NCI-H524 (cell line): ENCODE measurements at regions not wholly inside any gene's neighbourhood (a gene's known extent, or its start where the extent isn't known, plus 50 kb on each side); places are given as distances from the start of the nearest gene placed in this dataset.
"Not testable (repeated sequence)": the region's sequence is repeated elsewhere in the genome, so short reads cannot be mapped to it uniquely, and the experiment has no call there.

Experiments
- DNase-seq, 2 experiments: peaks; one replicate each; lab custom pipeline; 2025; lab: John Stamatoyannopoulos, UW

DNA sequence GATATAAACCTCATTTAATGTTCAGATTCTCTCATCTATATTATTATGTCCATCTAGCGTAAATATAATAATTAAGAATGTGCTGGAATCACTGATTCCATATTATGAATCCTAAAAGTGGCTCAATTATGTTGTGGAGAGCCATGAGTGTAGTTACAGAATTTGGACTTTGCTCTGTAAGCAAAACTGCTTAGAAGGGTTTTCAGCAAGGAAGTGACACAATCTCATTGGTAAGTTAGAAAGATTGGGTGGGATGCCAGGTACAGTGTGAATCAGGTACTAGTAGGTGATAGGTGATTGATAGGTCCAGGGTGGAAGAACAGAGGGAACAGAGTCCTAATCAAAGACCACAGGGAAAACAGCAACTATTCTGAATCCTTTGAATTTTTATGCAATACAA, 74.9 kb upstream of the ABLIM1 start:
- no peak for DNase-seq

DNA sequence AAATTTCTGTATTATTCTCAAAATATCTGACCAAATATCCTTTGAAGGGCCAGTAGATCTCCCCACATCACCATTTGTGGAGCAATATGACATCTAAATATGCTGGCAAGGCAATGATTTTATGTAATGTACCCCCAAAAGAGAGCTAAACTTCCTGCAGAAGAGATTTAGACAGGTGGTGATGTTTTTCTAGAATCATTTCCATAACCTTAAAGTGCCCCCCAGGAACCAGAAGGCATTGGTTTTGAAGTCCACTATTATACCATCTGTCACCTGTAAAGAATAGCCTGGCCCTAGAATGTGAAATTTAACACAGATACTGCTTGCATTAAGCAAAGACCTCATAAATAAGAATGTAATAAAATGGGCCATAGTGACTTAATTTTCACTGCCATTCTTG, 77.9 kb upstream of the ABLIM1 start:
- DNase-seq = peak in 1 of 2 experiments; percentile 33

DNA sequence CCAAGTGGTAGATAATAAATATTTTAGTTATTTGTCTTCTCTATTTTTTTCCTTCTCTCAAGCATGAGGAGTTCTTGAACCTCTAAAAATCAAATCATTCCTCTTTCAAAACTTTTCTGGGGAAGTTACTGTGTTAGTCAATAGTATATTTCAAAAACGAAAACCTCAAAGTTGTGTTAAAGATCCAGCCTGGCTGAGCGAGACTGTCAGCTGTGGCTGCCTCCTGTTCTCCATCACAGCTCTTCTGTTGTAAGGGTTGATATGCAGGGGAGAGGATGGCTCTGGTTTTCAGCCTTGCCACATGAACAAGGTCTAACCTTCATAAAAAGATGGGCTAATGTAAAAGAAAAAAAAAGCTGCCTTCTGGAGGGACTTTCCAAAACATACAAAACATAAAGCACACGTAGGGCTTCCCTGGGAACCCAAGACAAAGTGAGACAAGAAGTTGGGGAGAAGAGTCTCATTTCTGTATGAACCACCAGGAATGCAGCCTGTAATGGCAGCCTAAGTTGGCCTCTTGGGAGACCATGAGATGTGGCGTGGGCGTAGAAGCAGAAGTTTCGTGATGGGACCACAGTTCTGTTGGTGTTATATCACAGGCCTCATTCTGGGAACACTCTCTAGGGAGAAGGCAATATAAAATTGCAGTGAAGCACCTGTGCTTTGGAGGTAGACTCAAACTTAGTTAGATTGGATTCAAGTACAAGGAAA, 77.9 kb upstream of the FHIP2A start:
- DNase-seq = no peak

DNA sequence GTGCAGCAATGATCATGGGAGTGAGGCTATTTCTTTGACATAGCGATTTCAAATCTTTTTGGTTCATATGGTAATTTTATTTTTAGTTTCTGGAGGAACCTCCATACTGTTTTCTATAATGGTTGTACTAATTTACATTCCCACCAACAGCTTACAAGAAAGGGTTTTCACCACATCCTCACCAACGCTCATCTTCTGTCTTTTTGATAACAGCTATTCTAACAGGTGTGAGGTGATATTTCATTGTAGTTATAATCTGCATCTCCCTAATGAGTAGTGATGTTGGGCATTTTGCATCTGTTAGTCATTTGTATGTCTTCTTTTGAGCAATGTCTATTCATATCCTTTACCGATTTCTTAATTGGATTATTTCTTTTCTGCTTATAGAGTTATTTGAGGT, 75.0 kb upstream of the FHIP2A start:
- no peak for DNase-seq

DNA sequence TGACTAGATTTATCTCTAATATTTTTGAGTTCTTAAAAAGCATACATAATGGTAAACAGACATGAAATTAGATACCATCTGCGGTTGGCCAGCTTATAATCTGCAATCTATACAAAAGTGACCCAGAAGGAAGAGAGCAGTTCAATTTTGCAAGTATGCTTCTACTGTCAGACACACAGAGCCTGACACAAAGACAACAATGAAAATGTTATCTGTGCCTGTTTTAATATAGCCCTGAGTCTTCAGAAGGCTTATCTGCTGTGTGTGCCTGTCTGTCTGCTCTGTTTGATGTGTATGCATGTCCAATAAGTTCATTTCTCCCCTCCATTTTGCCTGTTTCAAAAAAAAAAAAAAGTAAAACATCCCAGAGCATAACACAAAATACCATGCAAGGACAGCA, 73.3 kb upstream of the FHIP2A start:
- DNase-seq = no peak

DNA sequence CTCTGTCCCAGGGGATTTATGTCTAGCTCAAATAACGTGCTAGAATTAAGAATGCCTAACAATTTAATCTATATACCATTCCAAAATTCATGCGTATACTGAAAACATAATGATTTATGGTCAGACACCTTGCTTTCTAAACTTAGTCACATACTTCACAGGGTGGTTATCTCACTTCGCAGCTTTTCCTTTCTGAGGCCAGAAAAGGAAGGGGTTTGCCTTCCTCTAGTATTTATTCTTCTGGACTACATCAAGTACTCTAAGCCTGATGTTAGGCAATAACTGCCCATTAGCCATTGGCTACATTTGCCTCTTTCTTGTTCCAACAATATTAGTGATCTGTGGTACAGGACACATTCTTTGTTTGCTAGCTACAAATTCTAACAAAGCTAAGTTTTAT, 72.6 kb upstream of the FHIP2A start:
- no peak for DNase-seq

DNA sequence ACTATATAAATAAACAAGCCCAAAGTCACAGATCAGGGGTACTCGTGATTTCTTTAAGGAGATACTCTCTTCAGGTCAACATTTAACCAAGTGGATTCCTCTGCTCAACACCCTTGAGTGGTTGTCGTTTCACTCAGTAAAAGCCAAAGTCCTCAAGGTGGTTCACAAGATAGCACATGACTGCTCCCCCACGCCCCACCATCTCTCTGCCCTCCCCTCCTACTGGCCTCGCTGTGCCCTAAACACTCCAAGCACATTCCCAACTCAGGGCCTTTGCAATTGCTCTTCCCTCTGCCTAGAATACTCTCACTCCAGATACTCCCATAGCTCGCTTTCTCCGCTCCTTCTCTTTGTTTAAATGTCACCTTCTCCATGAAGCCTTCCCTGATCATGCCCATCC, 72.1 kb upstream of the FHIP2A start:
- DNase-seq = no peak

DNA sequence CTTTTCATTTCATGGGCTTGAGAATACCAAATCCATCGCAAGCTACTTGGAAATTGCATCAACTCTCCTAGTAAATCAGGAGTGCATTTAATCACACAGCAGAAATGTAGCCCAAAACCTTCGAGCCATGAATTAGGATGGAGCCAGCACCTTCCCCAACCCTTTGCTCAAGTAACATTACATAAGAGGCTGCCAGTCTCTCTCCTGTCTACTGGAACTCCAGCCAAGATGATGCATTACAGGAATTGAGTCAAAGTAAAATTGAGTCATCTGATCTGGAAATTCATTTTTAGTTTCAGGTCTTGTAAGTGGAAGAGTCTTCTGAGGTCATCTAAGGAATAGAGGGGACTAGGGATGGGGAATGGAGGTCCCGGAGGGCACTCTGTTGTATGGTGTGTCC, 69.7 kb upstream of the FHIP2A start:
- DNase-seq = no peak

DNA sequence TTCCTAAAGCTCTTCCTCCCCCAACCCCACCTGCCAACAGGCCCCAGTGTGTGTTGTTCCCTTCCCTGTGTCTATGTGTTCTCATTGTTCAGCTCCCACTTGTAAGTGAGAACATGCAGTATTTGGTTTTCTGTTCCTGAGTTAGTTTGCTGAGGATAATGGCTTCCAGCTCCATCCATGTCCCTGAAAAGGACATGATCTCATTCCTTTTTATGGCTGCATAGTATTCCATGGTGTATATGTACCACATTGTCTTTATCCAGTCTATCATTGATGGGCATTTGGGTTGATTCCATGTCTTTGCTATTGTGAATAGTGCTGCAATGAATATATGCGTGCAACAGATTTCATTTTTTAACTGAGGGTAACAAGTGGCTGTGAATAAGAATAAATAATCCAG, 69.0 kb upstream of the FHIP2A start:
- not testable (repeated sequence) for DNase-seq

DNA sequence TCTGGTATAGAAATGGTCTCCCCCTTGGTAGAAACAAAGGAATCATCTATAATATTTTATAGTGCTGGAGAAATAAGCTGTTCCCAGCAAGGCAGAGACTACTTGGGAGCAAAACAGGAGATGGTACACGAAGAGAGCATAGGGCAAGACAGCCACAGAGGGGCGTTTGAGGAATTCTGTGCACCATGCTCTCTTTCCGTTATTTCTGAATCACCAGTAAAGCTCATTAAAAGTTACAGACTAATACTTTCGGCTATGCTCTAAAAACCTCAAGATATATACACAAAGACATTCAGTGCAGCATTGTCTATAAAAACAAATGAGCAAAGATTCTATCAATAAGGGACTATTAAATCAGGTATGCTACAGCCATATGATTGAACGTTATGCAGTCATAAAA, 68.5 kb upstream of the FHIP2A start:
- no peak for DNase-seq

DNA sequence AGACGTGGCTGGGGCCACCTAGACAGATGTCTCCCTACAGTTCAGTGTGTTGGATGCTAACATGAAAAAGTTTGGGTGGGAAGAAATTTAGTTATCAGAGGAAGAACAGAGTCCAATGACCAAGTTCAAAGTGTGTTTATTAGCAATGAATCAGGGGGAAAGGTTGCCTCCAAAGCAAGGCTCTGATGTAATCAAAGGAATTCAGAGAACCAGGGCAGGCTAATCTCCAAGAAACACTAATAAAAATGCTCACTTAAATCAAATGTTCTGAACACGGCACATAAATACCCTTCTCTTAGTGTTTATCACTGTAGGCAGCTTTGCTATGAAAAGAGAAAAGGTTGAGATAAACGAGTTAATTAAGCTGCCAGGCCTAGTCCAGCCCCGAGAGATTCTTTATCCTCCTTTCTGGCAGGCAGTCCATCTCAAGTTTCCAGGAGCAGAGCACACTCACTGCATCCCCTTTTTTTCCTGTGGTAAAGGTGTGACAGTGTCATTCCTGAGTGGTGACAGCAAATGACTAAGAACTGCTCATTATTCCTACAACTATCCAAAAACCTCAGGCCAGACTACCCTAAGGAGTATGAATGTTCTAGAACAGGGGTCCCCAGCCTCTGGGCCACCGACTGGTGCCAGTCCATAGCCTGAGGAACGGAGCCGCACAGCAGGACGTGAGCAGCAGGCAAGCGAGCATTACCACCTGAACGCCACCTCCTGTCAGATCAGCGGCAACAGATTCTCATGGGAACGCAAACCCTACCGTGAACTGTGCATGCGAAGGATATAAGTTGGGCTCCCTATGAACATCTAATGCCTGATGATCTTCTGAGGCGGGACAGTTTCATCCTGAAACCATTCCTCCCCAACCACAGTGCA, 66.9 kb upstream of the FHIP2A start:
- DNase-seq = no peak

DNA sequence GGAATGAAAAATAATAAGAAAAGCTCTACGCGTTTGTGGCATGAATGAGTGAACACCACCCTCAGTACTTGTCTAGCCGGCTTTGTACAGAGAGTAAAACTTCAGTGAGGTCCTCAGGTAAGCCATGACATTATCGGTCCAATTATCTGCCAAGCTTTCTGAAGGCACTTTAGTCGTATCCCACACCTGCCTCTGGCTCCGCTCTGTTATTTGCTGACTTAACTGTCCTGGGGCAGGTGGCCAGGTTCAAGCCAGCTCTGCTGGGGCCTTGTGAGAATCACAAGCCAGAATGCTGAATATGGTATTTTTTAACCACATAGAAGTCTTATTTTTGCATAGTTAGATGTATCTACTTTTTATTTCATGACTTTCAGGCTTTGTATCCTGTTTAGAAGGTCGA, 66.0 kb upstream of the FHIP2A start:
- no peak for DNase-seq

DNA sequence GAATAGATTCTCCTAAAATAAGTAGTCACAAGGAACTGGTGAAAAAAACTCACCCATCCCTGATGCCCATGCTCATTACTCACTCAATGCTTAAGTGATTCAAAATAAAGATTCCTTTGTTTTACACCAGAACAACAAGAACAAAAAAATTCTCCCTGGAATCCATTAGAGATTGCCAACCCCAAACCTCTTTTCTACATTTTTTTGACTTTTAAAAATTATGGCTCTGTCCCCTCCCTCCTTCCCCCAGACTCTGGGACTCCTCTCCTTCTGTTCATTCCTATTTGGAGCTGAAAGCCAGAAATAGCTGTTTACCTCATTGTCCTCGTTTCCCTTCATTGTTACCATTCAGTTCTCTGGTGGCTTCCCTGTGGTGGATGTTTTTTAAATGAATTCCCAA, 63.2 kb upstream of the FHIP2A start:
- no peak for DNase-seq

DNA sequence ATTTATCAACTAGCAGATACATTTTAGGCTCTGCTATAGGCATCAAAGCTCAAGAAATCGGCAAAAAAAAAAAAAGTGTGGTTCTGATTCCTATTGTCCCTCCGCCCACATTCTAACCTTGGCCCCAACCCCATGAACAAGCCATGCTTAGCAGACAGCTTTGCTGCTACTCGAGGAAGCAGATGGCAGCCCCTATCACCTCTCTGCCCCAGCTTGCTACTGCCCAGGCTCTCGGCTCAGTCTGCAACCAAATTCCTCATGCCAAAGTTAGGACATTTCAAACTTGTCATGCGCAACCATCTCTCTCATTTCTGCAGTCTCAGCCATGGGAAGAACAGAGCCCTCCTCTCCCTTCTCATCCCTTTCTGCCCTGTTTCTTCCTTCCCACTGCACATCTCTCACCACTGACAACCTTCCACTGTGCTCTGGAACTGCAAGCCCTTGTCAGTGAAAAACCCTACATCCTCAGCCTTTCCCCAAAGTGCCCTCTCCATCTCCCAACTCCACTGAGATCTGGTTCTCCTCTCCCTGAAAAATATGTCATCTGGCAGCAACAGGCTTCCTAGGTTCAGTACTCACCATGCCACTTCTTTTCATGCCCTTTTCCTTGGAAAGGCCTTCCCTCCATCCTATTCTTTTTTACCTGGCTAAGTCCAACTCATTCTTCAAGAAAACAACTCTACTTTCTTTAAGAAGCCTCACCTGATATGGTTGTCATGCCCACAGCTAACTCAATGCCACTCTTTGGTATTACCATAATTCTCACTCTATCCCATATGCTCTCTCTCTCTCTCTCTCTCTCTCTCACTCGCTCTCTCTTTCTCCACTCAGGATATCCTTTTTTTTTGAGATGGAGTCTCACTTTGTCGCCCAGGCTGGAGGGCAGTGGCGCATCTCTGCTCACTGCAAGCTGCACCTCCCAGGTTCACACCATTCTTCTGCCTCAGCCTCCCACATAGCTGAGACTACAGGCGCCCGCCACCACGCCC, 60.1 kb upstream of the FHIP2A start:
- no peak for DNase-seq

DNA sequence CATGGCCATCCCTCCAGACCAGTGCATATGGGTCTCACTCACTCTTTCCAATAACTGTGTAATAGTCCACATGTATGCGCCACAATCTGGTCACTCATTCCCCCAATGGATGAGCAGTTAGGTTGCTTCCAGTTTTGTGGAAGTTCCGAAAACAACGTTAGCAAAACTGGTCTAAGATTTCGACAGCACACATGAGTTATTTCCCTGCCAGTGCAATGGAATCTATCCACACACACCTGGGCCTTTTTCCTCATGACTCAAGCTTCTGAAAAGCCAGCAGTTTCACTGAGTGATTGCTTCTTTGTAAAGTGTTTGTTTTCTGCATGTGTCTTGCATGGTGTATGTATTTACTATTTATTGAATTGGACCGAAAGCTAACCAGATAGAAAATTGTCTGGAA, 58.8 kb upstream of the FHIP2A start:
- no peak for DNase-seq

DNA sequence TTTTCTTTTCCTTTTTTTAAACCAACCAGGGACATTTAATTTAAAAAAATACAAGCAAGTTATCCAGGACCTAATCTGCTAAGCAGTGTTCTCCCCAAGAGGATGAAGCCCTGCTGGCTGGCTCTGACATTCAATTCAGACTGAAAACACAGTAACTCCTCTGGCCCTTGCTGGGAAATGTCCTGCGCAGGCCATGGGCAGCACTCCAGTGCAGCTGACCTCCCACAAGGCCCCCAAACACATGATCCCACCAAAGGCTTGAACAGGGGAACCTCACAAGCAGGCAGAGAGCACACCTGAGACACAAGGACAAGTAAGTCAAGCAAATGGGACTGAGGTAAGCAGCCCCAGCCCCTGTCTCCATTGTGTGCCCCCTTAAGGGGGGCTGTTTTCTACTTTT, 56.9 kb upstream of the FHIP2A start:
- DNase-seq = no peak

DNA sequence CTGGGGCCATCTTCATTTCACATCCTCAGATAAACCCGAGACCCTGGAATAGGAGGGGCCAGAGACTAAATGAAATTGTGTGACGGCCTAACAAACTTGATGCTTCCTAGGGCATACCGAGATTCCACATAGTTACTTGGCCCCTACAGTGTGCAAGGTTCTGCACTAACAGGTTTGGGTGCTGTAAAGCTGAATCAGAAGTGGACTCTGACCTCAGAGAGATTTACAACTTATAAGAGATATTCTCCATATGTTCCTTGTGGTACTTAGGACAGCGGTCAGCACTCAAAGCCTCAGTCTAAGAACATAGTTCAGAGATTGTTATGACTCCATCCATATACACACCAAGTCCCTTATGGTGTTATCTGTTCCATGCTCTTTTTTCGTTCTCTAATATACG, 55.1 kb upstream of the FHIP2A start:
- peak in 1 of 2 experiments; percentile 7 for DNase-seq

DNA sequence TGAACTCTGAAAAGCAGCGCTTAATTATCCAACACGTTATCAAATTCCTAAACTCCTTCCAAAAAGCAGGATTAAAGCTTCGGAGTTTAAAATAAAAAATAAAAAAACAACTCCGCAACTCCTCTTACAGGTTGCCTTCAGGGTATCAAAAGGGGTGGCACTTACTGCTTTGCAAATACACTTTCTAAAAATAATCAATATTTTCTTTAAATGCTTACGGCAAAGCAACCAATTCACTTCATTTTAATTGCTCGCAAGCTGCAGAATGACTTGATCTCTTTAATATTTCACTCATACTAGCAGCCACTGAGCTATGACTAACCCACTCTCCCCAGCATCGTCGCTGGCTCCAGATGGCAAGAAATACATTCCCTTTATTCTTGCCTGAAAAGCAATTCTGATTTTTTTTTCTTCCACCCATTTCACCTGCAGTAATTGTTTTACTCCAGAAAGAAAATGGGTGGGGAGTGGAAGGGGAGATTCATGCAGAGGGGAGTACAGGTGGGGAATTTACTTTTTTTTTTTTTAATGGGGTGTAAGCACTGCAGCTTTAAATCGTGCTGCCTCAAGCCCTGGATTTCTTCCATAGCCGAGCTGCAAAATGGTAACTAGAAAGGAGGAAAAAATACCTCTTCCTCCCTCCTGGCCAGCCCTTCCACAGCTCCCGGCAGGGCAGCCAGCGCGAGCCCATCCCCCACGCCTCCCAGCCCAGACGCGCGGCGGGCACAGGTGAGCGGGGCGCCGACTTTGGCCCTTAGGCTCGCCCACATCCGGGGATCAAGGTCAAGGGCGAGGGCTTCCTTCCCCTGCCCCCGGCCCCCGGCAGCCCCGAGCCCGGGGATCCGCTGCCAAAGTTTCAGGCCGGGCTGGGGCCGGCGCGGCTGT, 54.2 kb upstream of the FHIP2A start:
- peak; percentile 0 to 19 for DNase-seq

DNA sequence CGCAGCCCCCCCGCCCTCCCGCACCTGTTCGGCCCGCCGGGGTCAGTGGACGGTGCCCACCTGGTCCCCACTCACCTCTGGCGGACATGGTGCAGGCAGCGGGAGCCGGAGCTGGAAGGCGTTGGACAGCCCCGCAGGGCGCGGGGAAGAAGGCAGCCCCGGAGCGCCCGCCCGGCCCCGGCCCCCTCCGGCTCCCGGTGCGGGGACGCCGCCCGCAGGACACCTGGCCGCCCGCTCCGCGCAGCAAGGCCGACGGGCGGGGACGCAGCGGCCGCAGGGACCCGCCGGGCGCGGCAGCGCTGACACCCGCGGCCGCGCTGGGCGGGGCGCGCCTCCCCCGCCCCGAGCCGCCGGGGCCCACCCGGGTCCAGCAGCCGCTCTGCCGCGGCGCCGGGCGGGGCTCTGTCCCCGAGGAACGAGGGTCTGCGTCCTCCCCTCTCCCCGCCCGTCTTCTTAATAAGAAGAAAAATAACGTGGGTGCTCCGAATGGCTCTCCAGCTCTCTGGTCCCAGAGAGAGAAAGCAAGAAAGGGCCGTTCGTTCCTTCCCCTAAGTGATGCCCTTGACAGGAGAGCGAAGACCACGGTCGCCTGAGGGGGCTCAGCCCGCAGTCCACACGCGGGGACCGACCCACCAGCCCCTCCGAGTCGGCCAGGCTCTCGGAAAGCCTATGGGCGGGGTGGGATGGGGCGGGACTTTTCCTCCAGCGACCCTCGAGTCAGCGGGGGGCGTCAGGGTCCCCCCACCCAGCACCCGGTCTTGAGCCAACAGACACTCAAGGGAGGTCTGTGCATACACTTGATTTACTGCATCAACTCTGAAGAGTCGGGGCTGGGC, 53.4 kb upstream of the FHIP2A start:
- peak in 1 of 2 experiments; percentile 0 for DNase-seq

DNA sequence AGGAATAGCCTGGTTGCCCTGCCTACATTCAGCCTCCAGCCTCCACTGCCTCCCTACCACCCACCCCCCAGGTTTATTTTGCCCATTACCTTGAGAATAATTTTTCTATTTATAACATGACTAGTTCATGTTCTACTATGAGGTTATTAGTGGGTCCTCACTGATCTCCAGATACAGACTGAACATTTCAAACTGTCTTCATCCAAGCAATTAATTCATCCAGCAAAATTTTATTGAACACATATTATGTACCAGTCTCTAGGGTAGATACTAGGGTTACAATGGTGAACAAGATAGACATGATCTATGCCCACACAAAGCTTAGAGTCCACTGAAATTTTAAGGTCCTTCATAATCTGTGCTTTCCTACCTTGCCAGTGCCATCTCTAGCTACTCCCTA, 51.6 kb upstream of the FHIP2A start:
- DNase-seq = no peak
